SU-DHL-6 (cell line): ENCODE measurements at regions not wholly inside any gene's neighbourhood (a gene's known extent, or its start where the extent isn't known, plus 50 kb on each side); places are given as distances from the start of the nearest gene placed in this dataset.

Experiments
- EZH2phosphoT487 ChIP-seq: fragments of 200-600 bp; sonication (generic), shearing (Covaris generic); conservative IDR thresholded peaks from 2 replicates; pipeline ENCODE4 v1.6.1; 2018; ENCODE audit warnings: mild to moderate bottlenecking, antibody characterized with exemption, low read length, moderate library complexity, mixed read lengths
- TF ChIP-seq, protein P1 (sequence below): fragments of 200-600 bp; sonication (generic); IDR thresholded peaks from one replicate; pipeline ENCODE4 v1.5.1; 2017; ENCODE audit warnings: antibody characterized with exemption, mild to moderate bottlenecking, low read length, moderate library complexity; ENCODE audit not compliant: insufficient read depth, poor library complexity, severe bottlenecking

DNA sequence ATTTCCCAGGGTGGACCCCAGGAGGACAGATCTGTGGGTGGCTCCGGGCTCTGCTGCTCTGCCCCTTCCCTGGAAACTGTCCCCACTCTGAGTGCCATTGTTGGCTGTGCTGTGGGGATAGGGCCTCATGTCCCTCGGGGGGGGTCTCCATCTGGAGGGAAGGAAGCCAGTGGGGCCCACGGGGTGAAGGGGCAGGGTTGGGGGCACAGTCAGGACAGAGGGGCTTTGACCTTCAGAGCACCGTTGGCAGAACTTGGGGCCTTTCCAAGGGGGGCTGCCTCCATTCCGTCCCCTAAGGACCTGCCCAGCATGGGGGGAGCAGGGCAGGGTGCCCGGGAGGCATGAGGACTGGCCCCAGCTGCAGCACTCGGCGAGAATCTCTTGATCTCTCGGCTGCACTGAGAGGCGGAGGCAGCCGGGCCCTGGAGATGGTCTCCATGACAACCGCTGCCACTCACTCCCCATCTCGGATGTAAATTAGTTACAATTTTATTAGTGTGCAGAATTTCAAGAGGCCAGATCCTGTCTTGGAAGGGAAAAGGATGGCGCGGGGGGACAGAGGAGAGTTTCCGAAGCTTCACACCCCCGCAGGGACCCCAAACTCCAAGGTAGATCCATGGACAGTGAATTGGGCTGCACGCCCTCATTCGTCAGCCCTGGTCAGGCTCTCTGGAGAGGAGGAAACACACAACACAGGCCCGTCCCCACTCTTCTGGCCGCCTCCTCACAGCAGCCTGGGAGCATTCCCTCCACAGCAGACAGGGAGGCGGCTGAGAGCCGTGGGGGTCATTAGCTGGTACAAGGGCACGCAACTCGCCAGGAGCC is 216.2 kb upstream of the IER5L start:
- TF ChIP-seq, protein P1, sequence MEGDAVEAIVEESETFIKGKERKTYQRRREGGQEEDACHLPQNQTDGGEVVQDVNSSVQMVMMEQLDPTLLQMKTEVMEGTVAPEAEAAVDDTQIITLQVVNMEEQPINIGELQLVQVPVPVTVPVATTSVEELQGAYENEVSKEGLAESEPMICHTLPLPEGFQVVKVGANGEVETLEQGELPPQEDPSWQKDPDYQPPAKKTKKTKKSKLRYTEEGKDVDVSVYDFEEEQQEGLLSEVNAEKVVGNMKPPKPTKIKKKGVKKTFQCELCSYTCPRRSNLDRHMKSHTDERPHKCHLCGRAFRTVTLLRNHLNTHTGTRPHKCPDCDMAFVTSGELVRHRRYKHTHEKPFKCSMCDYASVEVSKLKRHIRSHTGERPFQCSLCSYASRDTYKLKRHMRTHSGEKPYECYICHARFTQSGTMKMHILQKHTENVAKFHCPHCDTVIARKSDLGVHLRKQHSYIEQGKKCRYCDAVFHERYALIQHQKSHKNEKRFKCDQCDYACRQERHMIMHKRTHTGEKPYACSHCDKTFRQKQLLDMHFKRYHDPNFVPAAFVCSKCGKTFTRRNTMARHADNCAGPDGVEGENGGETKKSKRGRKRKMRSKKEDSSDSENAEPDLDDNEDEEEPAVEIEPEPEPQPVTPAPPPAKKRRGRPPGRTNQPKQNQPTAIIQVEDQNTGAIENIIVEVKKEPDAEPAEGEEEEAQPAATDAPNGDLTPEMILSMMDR = no peak
- TF ChIP-seq EZH2phosphoT487 = no peak
